IMR-90 (cell line): ENCODE measurements at regions not wholly inside any gene's neighbourhood (a gene's known extent, or its start where the extent isn't known, plus 50 kb on each side); places are given as distances from the start of the nearest gene placed in this dataset.

Experiments
- ATAC-seq: fragments of 200-7000 bp; cut with Tn5 transposase; 2 replicates; pipeline ENCODE4 v1.9.1; 2020; ENCODE audit warnings: low read depth, mild to moderate bottlenecking, moderate library complexity
- BruUV-seq: library from RNA; stranded (reverse); fragments of 400-500 nt; replicated peaks from 2 replicates; lab custom pipeline; 2021; lab: Mats Ljungman, UMichigan
- CTCF ChIA-PET: fragments of 300-600 bp; formaldehyde crosslinking; extraction: SDS; loops from one replicate; lab custom pipeline; 2021; ENCODE audit warnings: antibody characterized with exemption; lab: Yijun Ruan, JAX
- POLR2A ChIA-PET: fragments of 300-600 bp; sonication (Branson Sonifier 250); formaldehyde crosslinking; loops from one replicate; lab custom pipeline; 2022; ENCODE audit warnings: antibody characterized with exemption; ENCODE audit not compliant: unreplicated experiment; lab: Charles Lee
- DNase-seq: peaks from one replicate; pipeline ENCODE4 v3.0.0; 2013
- H2AFZ ChIP-seq: replicated peaks from 2 replicates; pipeline ENCODE3; 2013; ENCODE audit warnings: low read length, mild to moderate bottlenecking; ENCODE audit not compliant: poor library complexity
- H2AK5ac ChIP-seq: 2 replicates; pipeline ENCODE4 v1.6.1; 2013; ENCODE audit warnings: low read depth, low read length, inconsistent platforms
- H2AK9ac ChIP-seq: replicated peaks from 2 replicates; pipeline ENCODE3; 2013; ENCODE audit warnings: mild to moderate bottlenecking, low read depth, low read length, moderate library complexity; ENCODE audit not compliant: poor library complexity
- H2BK120ac ChIP-seq: 2 replicates; pipeline ENCODE4 v1.6.1; 2013; ENCODE audit warnings: low read depth, low read length, inconsistent platforms
- H2BK15ac ChIP-seq: 3 replicates; pipeline ENCODE4 v1.6.1; 2013; ENCODE audit warnings: low read depth, low read length, inconsistent platforms
- H2BK20ac ChIP-seq: 2 replicates; pipeline ENCODE4 v1.6.1; 2013; ENCODE audit warnings: low read depth, mild to moderate bottlenecking, inconsistent platforms, low read length, moderate library complexity
- H2BK5ac ChIP-seq: 2 replicates; pipeline ENCODE4 v1.6.1; 2013; ENCODE audit warnings: mild to moderate bottlenecking, low read depth, low read length, inconsistent platforms; ENCODE audit not compliant: poor library complexity, severe bottlenecking
- H3K14ac ChIP-seq: replicated peaks from 2 replicates; pipeline ENCODE4 v1.6.1; 2013; ENCODE audit warnings: low read depth, low read length, inconsistent platforms
- H3K18ac ChIP-seq: 2 replicates; pipeline ENCODE4 v1.6.1; 2013; ENCODE audit warnings: low read depth, low read length, control low read depth
- H3K23ac ChIP-seq: 2 replicates; pipeline ENCODE4 v1.6.1; 2013; ENCODE audit warnings: low read depth, low read length, inconsistent platforms
- H3K27ac ChIP-seq: 2 replicates; pipeline ENCODE4 v1.5.1; 2013; ENCODE audit warnings: mild to moderate bottlenecking, control low read depth, low read length; ENCODE audit not compliant: insufficient read depth
- H3K27me3 ChIP-seq: 2 replicates; pipeline ENCODE4 v1.6.1; 2013; ENCODE audit warnings: low read length; ENCODE audit not compliant: control insufficient read depth, insufficient read depth
- H3K36me3 ChIP-seq: 2 replicates; pipeline ENCODE4 v1.6.1; 2013; ENCODE audit warnings: low read length, mixed read lengths; ENCODE audit not compliant: control insufficient read depth, insufficient read depth
- H3K4ac ChIP-seq: 2 replicates; pipeline ENCODE4 v1.6.1; 2013; ENCODE audit warnings: low read depth, low read length, inconsistent platforms
- H3K4me1 ChIP-seq: 2 replicates; pipeline ENCODE4 v1.6.1; 2013; ENCODE audit warnings: low read length, mixed read lengths; ENCODE audit not compliant: control insufficient read depth, insufficient read depth
- H3K4me2 ChIP-seq: 2 replicates; pipeline ENCODE4 v1.6.1; 2013; ENCODE audit warnings: low read depth, mild to moderate bottlenecking, control low read depth, low read length, moderate library complexity
- H3K4me3 ChIP-seq: 2 replicates; pipeline ENCODE4 v1.5.1; 2013; ENCODE audit warnings: low read depth, mild to moderate bottlenecking, control low read depth, low read length, moderate library complexity; ENCODE audit not compliant: insufficient read depth
- H3K56ac ChIP-seq: 2 replicates; pipeline ENCODE4 v1.6.1; 2013; ENCODE audit warnings: low read length, inconsistent platforms; ENCODE audit not compliant: insufficient read depth; ENCODE audit errors: extremely low read depth
- H3K79me1 ChIP-seq, 2 experiments: 2 replicates each; pipeline ENCODE4 v1.6.1; 2013; ENCODE audit warnings: low read length in 2 of 2, inconsistent platforms in 1 of 2, low read depth in 1 of 2
- H3K9ac ChIP-seq: 2 replicates; pipeline ENCODE4 v1.6.1; 2013; ENCODE audit warnings: low read depth, low read length, control low read depth
- H3K9me1 ChIP-seq: 2 replicates; pipeline ENCODE4 v1.6.1; 2013; ENCODE audit warnings: low read length, inconsistent platforms; ENCODE audit not compliant: insufficient read depth
- H3K9me3 ChIP-seq: 2 replicates; pipeline ENCODE4 v1.6.1; 2013; ENCODE audit warnings: low read length; ENCODE audit not compliant: control insufficient read depth, insufficient read depth
- H4K20me1 ChIP-seq: 2 replicates; pipeline ENCODE4 v1.6.1; 2013; ENCODE audit warnings: low read length, inconsistent platforms; ENCODE audit not compliant: insufficient read depth
- H4K5ac ChIP-seq: 2 replicates; pipeline ENCODE4 v1.6.1; 2013; ENCODE audit warnings: mild to moderate bottlenecking, low read depth, low read length, control low read depth
- H4K8ac ChIP-seq, 2 experiments: 2 replicates each; pipeline ENCODE4 v1.6.1; 2013; ENCODE audit warnings: low read depth in 2 of 2, low read length in 2 of 2, control low read depth in 1 of 2, inconsistent platforms in 1 of 2
- H4K91ac ChIP-seq: 2 replicates; pipeline ENCODE4 v1.6.1; 2013; ENCODE audit warnings: low read depth, low read length, inconsistent platforms; ENCODE audit not compliant: insufficient read depth
- BHLHE40 ChIP-seq: fragments of 150-350 bp; IDR thresholded peaks from 2 replicates; pipeline ENCODE4 v1.6.1; 2016; ENCODE audit warnings: mild to moderate bottlenecking, low read depth, low read length
- CEBPB ChIP-seq: IDR thresholded peaks from 2 replicates; pipeline ENCODE4 v1.6.1; 2012; ENCODE audit warnings: low read depth, low read length, improper control_type of control experiment
- CHD1 ChIP-seq: IDR thresholded peaks from 2 replicates; pipeline ENCODE4 v1.6.1; 2012; ENCODE audit warnings: low read depth, low read length, improper control_type of control experiment
- FOS ChIP-seq: fragments of 150-350 bp; IDR thresholded peaks from 2 replicates; pipeline ENCODE4 v1.6.1; 2016; ENCODE audit warnings: low read depth, low read length
- MAFK ChIP-seq: IDR thresholded peaks from 2 replicates; pipeline ENCODE4 v1.6.1; 2012; ENCODE audit warnings: low read depth, low read length, improper control_type of control experiment
- MAZ ChIP-seq: IDR thresholded peaks from 2 replicates; pipeline ENCODE4 v1.6.1; 2012; ENCODE audit warnings: low read depth, mild to moderate bottlenecking, low read length, improper control_type of control experiment, moderate library complexity, borderline replicate concordance
- MXI1 ChIP-seq: IDR thresholded peaks from 2 replicates; pipeline ENCODE4 v1.6.1; 2012; ENCODE audit warnings: low read depth, mild to moderate bottlenecking, low read length, moderate library complexity, borderline replicate concordance
- NFE2L2 ChIP-seq: fragments of 150-350 bp; IDR thresholded peaks from 2 replicates; pipeline ENCODE4 v1.6.1; 2016; ENCODE audit warnings: low read depth, mild to moderate bottlenecking, low read length
- POLR2A ChIP-seq: IDR thresholded peaks from 2 replicates; pipeline ENCODE4 v1.6.1; 2012; ENCODE audit warnings: mild to moderate bottlenecking, low read depth, low read length
- RAD21 ChIP-seq: IDR thresholded peaks from 2 replicates; pipeline ENCODE4 v1.6.1; 2012; ENCODE audit warnings: low read length, improper control_type of control experiment
- RCOR1 ChIP-seq: IDR thresholded peaks from 2 replicates; pipeline ENCODE4 v1.6.1; 2012; ENCODE audit warnings: mild to moderate bottlenecking, low read length, improper control_type of control experiment; ENCODE audit not compliant: insufficient replicate concordance
- RFX5 ChIP-seq: IDR thresholded peaks from 2 replicates; pipeline ENCODE4 v1.8.0; 2012; ENCODE audit warnings: low read depth, mild to moderate bottlenecking, low read length, moderate library complexity
- WGBS, 2 experiments: methylation state at CpG; one replicate each; pipeline versions ENCODE4 v1.1.5 to v1.1.7; 2013; ENCODE audit warnings: missing lambda C conversion rate in 2 of 2; ENCODE audit not compliant: insufficient read length in 1 of 2; ENCODE audit errors: extremely low coverage in 2 of 2; 5-methylcytosine and 5-hydroxymethylcytosine counted together
- dilution Hi-C: fragments of 300-500 bp; cut with HindIII; formaldehyde crosslinking; loops from one replicate; pipeline ENCODE4 v1.14.3; 2018; ENCODE audit warnings: low sequenced_read_pairs; ENCODE audit not compliant: unreplicated experiment
- in situ Hi-C: fragments of 300-500 bp; cut with MboI; formaldehyde crosslinking; loops from 3 replicates; pipeline ENCODE4 v1.14.3; 2019; ENCODE audit warnings: low sequenced_read_pairs, inconsistent platforms, mixed read lengths
- intact Hi-C: fragments of 100-400 bp; cut with micrococcal nuclease; formaldehyde crosslinking; loops from 2 replicates; pipeline ENCODE4 v1.10.0; 2022
- TF ChIP-seq, protein P1 (sequence below): fragments of 150-350 bp; IDR thresholded peaks from 2 replicates; pipeline ENCODE4 v1.6.1; 2017; ENCODE audit warnings: mild to moderate bottlenecking, antibody characterized with exemption, low read length, low read depth
- TF ChIP-seq, protein P2 (sequence below): fragments of 150-350 bp; IDR thresholded peaks from 2 replicates; pipeline ENCODE4 v1.6.1; 2016; ENCODE audit warnings: low read depth, mild to moderate bottlenecking, low read length, moderate library complexity, borderline replicate concordance
- TF ChIP-seq, protein P3 (sequence below): conservative IDR thresholded peaks from 2 replicates; pipeline ENCODE4 v1.5.1; 2012; ENCODE audit warnings: mild to moderate bottlenecking, low read depth, low read length, improper control_type of control experiment

DNA sequence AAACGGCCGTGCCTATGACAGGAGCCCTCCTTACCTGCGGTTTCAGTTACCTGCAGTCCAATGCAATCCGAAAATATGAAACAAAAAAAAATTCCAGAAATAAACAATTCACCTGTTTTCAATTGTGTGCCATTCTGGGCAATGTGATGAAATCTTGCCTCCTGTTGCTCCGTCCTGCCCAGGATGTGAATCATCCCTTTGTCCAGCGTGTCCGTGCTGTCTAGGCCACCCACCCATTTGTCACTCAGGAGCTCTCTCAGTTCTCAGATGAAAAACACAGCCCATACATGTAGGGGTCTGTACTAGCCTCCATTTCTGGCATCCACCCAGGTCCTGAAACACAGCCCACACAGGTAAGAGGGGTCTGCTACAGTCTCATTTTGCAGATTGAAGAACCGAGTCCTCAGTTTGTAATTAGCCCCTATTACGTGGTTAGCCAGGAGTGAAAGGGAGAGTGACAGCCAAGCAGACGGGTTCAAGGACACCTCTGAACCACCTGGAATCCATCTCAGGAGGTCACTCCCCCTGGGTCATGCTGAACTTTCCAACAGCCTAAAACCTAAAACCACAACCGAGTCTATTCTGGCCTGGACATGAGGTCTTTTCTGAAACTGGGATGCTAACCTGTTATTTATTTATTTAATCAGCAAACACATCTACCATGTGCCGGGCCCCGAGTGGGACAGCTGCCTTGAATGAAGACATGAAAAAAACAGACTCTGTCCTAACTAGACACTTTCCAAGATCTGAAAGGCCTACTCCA lies 317.2 kb downstream of the SHANK2 start:
- H3K9ac ChIP-seq: no peak overlapping the region
- no peak overlapping the region for H3K23ac ChIP-seq
- H3K4me1 ChIP-seq: peaks cover 2% of the 10 kb centered on the region; the same call in 1 of the 2 replicates
- H2BK120ac ChIP-seq: no peak overlapping the region
- intact Hi-C loops: no loop called here
- H3K56ac ChIP-seq: no peak overlapping the region
- H3K27me3 ChIP-seq: no peaks in the 10 kb centered on the region
- no peaks in the 10 kb centered on the region for H3K79me1 ChIP-seq
- no peak overlapping the region for H3K18ac ChIP-seq
- no peak for ATAC-seq
- H2BK15ac ChIP-seq: no peak overlapping the region
- H3K4me3 ChIP-seq: no peak overlapping the region
- H2AFZ ChIP-seq: no peak overlapping the region
- H2BK20ac ChIP-seq: no peak overlapping the region
- H3K14ac ChIP-seq: no peak overlapping the region
- no TSS peak for BruUV-seq
- 64% methylated on average over 4 of the region's 13 CpGs; no CpG with 5 or more reads in 1 of the 2 experiments for WGBS, 2 experiments
- in situ Hi-C loops: no loop called here
- dilution Hi-C loops: no loop called here
- no peak overlapping the region for H3K4me2 ChIP-seq
- ChIA-PET POLR2A (no interaction called here), CTCF (no interaction called here)
- H4K91ac ChIP-seq: no peak overlapping the region
- peak; percentile 7 for DNase-seq
- no peaks in the 10 kb centered on the region for H3K9me1 ChIP-seq
- no peak overlapping the region for H2AK9ac ChIP-seq
- H2BK5ac ChIP-seq: no peak overlapping the region
- no peaks in the 10 kb centered on the region for H4K20me1 ChIP-seq
- H3K9me3 ChIP-seq: peaks cover 12% of the 10 kb centered on the region
- no peak overlapping the region for H2AK5ac ChIP-seq
- no peak overlapping the region for H4K8ac ChIP-seq
- no peak overlapping the region for H3K27ac ChIP-seq
- TF ChIP-seq, protein P1, sequence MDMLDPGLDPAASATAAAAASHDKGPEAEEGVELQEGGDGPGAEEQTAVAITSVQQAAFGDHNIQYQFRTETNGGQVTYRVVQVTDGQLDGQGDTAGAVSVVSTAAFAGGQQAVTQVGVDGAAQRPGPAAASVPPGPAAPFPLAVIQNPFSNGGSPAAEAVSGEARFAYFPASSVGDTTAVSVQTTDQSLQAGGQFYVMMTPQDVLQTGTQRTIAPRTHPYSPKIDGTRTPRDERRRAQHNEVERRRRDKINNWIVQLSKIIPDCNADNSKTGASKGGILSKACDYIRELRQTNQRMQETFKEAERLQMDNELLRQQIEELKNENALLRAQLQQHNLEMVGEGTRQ: no peak
- TF ChIP-seq MAFK (no peak), BHLHE40 (no peak), RAD21 (no peak), FOS (no peak), MXI1 (no peak), POLR2A (no peak), CHD1 (no peak), MAZ (no peak), NFE2L2 (no peak), RCOR1 (no peak), RFX5 (no peak), CEBPB (no peak)
- TF ChIP-seq, protein P2, sequence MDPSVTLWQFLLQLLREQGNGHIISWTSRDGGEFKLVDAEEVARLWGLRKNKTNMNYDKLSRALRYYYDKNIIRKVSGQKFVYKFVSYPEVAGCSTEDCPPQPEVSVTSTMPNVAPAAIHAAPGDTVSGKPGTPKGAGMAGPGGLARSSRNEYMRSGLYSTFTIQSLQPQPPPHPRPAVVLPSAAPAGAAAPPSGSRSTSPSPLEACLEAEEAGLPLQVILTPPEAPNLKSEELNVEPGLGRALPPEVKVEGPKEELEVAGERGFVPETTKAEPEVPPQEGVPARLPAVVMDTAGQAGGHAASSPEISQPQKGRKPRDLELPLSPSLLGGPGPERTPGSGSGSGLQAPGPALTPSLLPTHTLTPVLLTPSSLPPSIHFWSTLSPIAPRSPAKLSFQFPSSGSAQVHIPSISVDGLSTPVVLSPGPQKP: no peak
- TF ChIP-seq, protein P3, sequence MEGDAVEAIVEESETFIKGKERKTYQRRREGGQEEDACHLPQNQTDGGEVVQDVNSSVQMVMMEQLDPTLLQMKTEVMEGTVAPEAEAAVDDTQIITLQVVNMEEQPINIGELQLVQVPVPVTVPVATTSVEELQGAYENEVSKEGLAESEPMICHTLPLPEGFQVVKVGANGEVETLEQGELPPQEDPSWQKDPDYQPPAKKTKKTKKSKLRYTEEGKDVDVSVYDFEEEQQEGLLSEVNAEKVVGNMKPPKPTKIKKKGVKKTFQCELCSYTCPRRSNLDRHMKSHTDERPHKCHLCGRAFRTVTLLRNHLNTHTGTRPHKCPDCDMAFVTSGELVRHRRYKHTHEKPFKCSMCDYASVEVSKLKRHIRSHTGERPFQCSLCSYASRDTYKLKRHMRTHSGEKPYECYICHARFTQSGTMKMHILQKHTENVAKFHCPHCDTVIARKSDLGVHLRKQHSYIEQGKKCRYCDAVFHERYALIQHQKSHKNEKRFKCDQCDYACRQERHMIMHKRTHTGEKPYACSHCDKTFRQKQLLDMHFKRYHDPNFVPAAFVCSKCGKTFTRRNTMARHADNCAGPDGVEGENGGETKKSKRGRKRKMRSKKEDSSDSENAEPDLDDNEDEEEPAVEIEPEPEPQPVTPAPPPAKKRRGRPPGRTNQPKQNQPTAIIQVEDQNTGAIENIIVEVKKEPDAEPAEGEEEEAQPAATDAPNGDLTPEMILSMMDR: no peak
- H4K5ac ChIP-seq: no peak overlapping the region
- H3K4ac ChIP-seq: no peak overlapping the region
- no peaks in the 10 kb centered on the region for H3K36me3 ChIP-seq
